ENCODE measurements at regions not wholly inside any gene's neighbourhood (a gene's known extent, or its start where the extent isn't known, plus 50 kb on each side); places are given as distances from the start of the nearest gene placed in this dataset.

DNA sequence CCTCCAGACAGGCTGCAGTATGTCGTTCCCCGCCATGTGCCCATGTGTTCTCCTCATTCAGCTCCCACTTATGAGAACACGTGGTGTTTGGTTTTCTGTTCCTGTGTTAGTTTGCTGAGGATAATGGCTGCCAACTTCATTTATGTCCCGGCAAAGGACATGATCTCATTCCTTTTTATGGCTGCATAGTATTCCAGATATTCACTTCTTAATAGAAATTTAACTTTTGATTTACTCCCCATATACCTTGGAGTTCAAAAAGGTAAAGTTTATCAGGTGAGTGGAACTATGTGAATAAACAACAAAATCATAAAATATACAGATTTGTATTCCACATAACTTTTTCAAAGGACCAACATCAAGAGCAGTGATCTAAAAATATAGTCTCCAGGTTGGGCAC, 372.6 kb downstream of the STK39 start:
- no peak for DNase-seq (ENCODE audit: low read depth, low spot score)
- H3K4me3 ChIP-seq (ENCODE audit: low read depth in 2 of 2, low read length in 2 of 2), result no peak overlapping the region
- ChIA-PET CTCF (no interaction called here), POLR2A (no interaction called here)
- H3K9me3 ChIP-seq (ENCODE audit: control insufficient read depth, insufficient read depth, low read depth, low read length), result no peaks in the 10 kb centered on the region
- H3K36me3 ChIP-seq (ENCODE audit: control insufficient read depth, insufficient read depth, low read length), result no peaks in the 10 kb centered on the region
- in situ Hi-C loops (cut with HindIII; ENCODE audit: low pct_unique_long_range_greater_than_20kb, low sequenced_read_pairs), result no loop called here
- TF ChIP-seq, protein P1, sequence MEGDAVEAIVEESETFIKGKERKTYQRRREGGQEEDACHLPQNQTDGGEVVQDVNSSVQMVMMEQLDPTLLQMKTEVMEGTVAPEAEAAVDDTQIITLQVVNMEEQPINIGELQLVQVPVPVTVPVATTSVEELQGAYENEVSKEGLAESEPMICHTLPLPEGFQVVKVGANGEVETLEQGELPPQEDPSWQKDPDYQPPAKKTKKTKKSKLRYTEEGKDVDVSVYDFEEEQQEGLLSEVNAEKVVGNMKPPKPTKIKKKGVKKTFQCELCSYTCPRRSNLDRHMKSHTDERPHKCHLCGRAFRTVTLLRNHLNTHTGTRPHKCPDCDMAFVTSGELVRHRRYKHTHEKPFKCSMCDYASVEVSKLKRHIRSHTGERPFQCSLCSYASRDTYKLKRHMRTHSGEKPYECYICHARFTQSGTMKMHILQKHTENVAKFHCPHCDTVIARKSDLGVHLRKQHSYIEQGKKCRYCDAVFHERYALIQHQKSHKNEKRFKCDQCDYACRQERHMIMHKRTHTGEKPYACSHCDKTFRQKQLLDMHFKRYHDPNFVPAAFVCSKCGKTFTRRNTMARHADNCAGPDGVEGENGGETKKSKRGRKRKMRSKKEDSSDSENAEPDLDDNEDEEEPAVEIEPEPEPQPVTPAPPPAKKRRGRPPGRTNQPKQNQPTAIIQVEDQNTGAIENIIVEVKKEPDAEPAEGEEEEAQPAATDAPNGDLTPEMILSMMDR (IDR thresholded peaks at IDR 0.05), result no peak
- no peak for TF ChIP-seq POLR2AphosphoS5 (IDR thresholded peaks at IDR 0.05; ENCODE audit: low read depth, low read length)
- TF ChIP-seq TCF7L2 (IDR thresholded peaks at IDR 0.05; ENCODE audit: low read depth, low read length), result no peak
- no peak for TF ChIP-seq REST (IDR thresholded peaks at IDR 0.05; ENCODE audit: insufficient read depth in 1 of 2, low read depth in 2 of 2, low read length in 1 of 2)
- TF ChIP-seq SIN3A (IDR thresholded peaks at IDR 0.05; ENCODE audit: borderline replicate concordance, insufficient read depth, low read depth, low read length), result no peak
- ATAC-seq, result no peak
- no peak overlapping the region for H3K27ac ChIP-seq (ENCODE audit: low read length)
- intact Hi-C loops (cut with micrococcal nuclease; ENCODE audit: unreplicated experiment), result no loop called here
- BruUV-seq (replicated peaks), result no TSS peak
- H3K4me1 ChIP-seq (ENCODE audit: control insufficient read depth, insufficient read depth, low read length), result no peaks in the 10 kb centered on the region; the same call in 1 of the 2 replicates
- no peaks in the 10 kb centered on the region for H3K27me3 ChIP-seq (ENCODE audit: control insufficient read depth, insufficient read depth, low read length)

DNA sequence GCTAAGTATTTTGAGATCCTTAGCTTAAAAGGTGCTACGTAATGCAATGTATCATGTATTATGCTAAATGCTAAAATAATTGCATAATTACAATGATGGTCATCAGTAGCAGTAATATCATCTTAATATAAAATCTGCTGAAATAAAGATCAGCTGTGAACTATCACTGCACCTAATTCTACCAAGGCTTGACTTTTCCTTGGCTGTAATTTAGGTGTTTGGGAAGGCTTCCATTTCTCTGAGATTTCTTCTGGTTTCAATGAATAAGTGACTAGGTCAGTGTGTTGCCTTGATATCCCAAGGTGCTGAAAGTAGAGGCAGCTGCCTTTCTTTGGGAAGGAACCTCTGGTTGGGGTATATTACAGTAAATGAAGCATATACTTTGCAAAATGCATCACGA, 376.1 kb downstream of the STK39 start:
- intact Hi-C loops (cut with micrococcal nuclease; ENCODE audit: unreplicated experiment), result no loop called here
- no peaks in the 10 kb centered on the region for H3K9me3 ChIP-seq (ENCODE audit: control insufficient read depth, insufficient read depth, low read depth, low read length)
- CTCF ChIA-PET, result no interaction called here
- no peak overlapping the region for H3K27ac ChIP-seq (ENCODE audit: low read length)
- POLR2A ChIA-PET, result no interaction called here
- H3K4me1 ChIP-seq (ENCODE audit: control insufficient read depth, insufficient read depth, low read length), result no peaks in the 10 kb centered on the region
- no peak overlapping the region for H3K4me3 ChIP-seq (ENCODE audit: low read depth in 2 of 2, low read length in 2 of 2)
- BruUV-seq (replicated peaks), result no TSS peak
- TF ChIP-seq TCF7L2 (IDR thresholded peaks at IDR 0.05; ENCODE audit: low read depth, low read length) (no peak), POLR2AphosphoS5 (IDR thresholded peaks at IDR 0.05; ENCODE audit: low read depth, low read length) (no peak), REST (IDR thresholded peaks at IDR 0.05; ENCODE audit: insufficient read depth in 1 of 2, low read depth in 2 of 2, low read length in 1 of 2) (no peak), SIN3A (IDR thresholded peaks at IDR 0.05; ENCODE audit: borderline replicate concordance, insufficient read depth, low read depth, low read length) (no peak)
- TF ChIP-seq, protein P1 (IDR thresholded peaks at IDR 0.05), result no peak
- no peaks in the 10 kb centered on the region for H3K36me3 ChIP-seq (ENCODE audit: control insufficient read depth, insufficient read depth, low read length)
- in situ Hi-C loops (cut with HindIII; ENCODE audit: low pct_unique_long_range_greater_than_20kb, low sequenced_read_pairs), result no loop called here
- no peak for ATAC-seq
- DNase-seq (ENCODE audit: low read depth, low spot score), result no peak
- no peaks in the 10 kb centered on the region for H3K27me3 ChIP-seq (ENCODE audit: control insufficient read depth, insufficient read depth, low read length)
